ENCODE measurements at regions not wholly inside any gene's neighbourhood (a gene's known extent, or its start where the extent isn't known, plus 50 kb on each side); places are given as distances from the start of the nearest gene placed in this dataset.
"Not testable (repeated sequence)": the region's sequence is repeated elsewhere in the genome, so short reads cannot be mapped to it uniquely, and the experiment has no call there.

DNA sequence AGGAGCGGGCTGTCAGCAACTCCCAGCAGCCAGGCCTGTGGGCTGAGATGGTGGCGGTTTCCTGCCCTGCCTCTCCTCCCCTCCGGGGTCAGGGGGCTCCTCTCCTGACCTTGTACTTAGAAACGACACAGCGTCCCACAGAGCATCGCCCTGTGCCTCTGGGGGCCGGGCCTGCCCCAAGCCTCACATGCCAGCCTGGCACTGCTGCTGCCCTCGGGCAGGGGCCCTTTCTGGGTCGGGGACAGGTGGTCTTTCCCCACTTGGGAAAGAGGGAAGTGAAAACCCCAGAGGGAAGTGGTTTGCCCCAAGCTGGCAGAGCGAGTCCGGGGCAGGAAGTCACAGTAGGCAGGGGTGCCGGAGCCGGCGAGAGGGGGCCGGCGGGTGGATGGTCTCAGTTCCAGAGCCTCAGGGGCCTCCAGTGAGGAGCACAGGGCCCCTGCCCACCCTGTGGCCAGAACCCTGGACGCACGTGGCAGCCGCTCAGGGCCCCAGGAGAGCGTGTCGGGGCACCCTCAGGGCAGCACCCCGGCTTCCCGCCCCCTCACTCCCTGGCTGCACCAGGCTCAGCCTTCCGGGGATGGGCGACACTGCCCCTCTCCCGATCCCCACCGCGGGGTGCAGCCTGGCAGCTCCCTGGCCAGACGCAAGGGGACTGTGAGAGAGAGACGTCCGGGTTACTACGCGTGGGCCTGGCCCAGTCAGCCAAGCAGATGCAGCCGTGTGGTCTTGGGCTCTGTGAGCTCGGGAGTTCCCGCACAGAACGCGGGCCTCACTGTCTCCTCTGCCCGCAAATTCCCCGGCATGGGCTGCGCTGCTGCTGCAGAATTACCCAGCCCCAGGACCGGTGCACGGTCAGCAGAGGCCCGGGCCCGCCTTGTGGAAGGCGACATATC lies 4382.9 kb upstream of the TPTE start:
- DNase-seq = not testable (repeated sequence)

DNA sequence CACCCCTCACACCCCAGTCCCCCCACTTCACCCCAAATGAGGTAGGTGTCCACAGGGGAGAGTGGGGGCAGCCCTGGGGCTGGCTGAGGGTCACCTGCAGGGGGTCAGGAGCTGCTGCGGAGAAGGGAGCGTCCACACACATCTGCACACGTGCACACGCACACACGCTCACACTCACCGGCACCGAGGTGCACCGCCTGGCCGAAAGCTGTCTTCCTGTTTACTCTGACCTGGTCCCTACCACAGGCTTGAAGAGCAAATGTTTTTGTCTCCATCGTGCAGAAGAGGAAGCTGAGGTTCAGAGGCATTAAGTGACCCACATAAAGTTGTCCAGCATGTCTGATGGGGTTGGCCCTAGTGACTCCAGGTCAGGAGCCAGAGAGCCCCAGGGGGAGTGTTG lies 4382.1 kb upstream of the TPTE start:
- DNase-seq = not testable (repeated sequence)

DNA sequence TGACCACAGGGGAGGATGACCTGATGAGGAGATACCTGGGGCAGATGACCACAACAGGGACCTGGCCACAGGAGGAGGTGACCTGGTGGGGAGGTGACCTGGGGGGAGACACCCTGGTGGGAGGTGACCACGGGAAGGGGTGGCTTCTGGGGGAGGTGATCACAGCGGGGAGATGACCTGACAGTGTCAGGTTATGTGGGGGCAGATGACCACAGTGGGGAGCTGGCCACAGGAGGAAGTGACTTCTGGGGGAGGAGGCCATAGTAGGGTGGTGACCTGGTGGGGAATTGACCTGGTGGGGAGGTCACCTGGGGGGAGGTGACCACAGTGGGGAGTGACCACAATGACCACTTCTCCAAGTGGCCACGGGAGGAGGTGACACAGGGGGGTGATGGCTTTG lies 4381.5 kb upstream of the TPTE start:
- DNase-seq = not testable (repeated sequence)

DNA sequence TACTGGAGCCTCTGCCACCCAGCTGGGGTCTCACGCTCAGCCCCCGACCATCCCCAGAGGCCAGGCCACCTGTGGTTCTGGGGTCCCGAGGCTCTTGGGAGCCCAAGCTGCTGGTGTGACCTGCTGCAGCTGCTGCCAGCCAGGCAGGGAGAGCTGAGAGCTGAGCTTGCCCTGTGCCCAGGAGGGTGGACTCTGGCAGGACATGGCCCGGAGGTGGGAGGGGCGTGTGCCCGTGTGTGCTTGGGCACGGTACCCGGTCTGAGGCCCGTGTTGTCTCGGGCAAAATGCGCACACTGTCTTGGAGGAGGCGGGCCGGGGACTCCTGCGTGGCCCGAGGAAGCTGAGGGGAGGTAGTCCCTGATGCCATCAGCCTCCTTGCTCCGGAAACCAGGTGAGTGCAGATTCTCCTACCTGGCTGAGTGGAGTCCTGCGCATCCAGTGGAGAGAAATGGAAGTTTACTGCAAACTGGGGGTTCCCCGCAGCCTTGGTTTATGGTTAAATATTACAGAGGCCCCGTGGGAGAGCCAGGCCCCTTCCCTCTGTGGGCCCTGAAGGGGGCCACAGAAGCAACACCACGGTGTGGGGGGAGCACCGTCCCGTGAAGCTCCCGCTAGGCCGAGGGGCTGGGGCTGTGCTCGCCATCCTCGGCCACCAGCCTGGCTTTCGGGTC lies 4380.8 kb upstream of the TPTE start:
- DNase-seq = not testable (repeated sequence)

DNA sequence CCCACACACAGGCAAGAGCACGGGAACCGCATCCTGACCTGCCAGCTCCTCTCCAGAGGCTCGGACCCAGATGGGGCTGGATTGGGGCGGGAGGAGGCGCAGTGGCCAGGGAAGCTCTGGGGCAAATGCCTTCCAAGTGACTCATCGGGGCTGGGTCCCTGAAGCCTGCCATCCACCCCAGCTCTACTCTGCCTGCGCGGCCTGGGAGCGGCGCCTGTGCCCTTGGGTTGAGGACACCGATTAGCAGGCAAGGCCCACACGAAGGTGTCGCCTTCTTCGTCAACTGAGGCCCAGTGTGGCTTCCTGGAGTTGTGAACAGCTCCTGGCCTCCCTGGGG lies 4380.3 kb upstream of the TPTE start:
- not testable (repeated sequence) for DNase-seq

DNA sequence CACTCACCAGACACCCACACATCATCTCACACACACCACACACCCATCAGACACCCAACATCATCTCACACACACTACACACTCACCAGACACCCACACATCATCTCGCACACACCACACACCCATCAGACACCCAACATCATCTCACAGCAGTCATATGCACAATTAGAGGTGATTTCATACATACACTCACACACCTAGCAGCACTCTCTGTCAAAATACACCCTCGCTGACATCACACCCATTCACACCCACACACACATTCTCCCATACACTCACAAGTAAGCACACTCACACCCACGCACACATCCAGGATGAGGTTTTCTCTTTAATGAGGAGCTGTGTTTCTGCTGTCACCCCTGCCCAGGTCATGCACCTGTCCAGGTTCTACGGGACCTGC lies 4368.2 kb upstream of the TPTE start:
- not testable (repeated sequence) for DNase-seq

DNA sequence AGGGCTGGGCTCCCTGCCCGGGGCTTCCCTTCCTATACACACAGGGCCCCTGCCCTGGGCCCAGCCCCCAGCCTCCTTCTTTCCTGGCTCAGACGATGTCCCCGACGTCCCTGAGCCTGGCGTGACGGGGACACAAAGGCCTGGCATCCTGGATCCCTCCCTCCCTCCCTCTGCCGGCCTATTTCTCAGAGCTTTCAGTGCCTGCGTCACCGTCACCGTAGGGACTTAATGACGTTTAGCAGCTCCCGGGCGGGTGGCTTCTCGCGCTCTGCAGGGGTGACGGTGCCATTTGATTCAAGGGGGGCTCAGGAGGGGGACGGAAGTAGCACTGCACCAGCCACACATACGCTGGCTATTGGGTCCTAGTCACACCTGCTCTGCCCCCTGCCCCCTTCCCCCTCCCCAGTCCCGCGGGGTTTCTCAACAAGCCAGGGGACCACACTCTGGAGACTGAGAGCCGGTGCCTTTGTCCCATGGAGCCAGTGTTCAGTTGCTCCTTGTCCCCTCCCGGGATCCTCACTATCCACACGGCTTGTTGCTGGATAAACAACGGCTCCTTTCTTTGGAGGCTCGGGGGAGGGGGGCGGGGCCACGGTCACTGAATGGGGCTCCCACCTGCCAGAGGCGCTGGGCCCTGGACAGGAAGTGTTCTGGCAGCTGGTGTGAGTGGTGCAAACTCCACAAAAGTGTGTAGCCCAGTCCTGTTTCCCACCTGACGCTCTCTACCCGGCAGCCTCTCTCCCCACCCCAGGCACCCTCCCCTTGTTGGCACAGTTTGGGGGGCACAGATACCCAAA lies 4366.7 kb upstream of the TPTE start:
- not testable (repeated sequence) for DNase-seq

DNA sequence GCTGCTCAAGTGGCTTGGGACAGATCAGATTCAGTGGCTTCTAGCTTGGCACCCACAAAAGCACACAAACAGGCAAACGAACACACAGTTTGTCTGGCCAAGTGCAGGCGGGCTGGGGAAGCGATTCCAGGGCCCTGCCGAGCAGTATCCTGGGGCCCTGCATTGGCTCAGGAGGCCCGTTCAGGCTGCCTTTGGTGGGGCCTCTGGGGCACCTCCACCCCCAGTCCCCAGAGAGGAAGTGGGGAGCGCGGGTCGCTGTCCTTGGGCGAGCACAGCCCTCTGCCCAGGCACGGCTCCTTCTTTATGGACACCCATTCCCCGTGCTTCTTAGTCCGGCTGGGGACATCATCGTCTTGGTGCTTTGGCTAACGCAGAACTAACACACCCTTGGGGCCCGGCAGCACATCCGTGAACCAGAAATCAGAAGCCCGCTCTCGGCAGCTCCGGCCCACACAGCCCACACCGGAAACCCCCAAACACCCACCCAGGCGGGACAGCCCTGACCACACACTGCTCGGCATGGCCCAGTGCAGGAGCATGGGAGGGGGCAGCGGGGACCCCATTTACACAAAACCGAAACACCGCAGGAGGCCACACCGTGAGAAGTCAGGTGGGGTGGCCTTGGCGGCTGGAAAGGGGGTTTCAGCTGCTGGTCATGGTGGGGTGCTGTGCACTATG lies 4364.5 kb upstream of the TPTE start:
- DNase-seq = not testable (repeated sequence)

DNA sequence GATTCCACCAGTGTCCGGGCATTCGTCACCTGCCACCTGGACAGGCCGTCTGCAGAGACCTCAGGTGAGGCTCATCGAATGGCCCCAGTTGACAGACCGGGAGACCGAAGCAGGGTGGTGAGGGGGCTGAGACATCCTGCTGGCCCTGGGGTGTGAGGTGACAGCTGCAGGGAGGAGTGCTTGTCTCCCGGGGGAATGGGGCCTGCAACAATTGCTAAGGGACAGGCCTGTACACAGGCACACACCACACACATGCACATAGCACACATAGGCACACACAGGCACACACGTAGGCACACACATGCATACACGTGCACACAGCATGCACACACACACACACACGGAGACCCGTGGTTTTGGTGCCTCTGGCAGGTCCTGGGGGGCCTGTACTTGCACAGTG lies 4363.9 kb upstream of the TPTE start:
- DNase-seq = not testable (repeated sequence)

DNA sequence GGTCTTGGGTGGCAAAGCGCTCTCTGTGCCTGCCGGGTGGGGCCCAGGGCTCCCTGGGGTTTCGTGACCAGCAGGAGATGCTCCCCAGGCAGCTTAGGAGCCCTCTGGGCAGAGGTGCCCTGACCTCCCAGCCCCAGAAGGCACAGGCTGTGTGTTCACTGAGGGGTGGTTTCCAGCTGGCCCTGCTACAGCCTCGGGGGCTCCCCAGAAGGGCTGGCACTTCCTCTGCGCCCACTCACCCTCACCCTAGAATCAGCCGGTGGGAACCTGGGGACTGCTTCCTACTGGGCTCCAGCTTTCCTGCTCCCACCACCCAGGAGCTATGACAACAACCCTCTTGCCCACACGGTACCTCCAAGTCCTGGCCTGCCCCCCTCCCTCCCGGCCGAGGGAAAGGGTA lies 4363.2 kb upstream of the TPTE start:
- not testable (repeated sequence) for DNase-seq
